LNCaP clone FGC (cell line): ENCODE measurements at regions not wholly inside any gene's neighbourhood (a gene's known extent, or its start where the extent isn't known, plus 50 kb on each side); places are given as distances from the start of the nearest gene placed in this dataset.

Experiments used
- DNase-seq: peaks from one replicate; pipeline ENCODE4 v3.0.0-alpha.2; 2011; ENCODE audit warnings: low read depth
- H3K4me3 ChIP-seq: 2 replicates; pipeline ENCODE4 v1.5.1; 2011; ENCODE audit warnings: mild to moderate bottlenecking, low read depth, low read length, control low read depth
- CTCF ChIP-seq: IDR thresholded peaks from 2 replicates; pipeline ENCODE4 v1.5.1; 2012; ENCODE audit warnings: mild to moderate bottlenecking; ENCODE audit not compliant: control insufficient read depth, insufficient read depth; ENCODE audit errors: extremely low read depth

- no peak overlapping the region for H3K4me3 ChIP-seq
- TF ChIP-seq CTCF, result no peak
- DNase-seq, result no peak
Measured at GRCh38 chr18:78526923-78527711, 452.5 kb upstream of the SALL3 start.

GRCh38 chr18:78527984-78528383, 451.6 kb upstream of the SALL3 start:
- no peak for DNase-seq
- no peak overlapping the region for H3K4me3 ChIP-seq
- TF ChIP-seq CTCF, result no peak

- TF ChIP-seq CTCF, result no peak
- H3K4me3 ChIP-seq, result no peak overlapping the region
- DNase-seq, result no peak
Measured at GRCh38 chr18:78528411-78529258, 451.0 kb upstream of the SALL3 start.

GRCh38 chr18:78531637-78532036, 448.0 kb upstream of the SALL3 start:
- DNase-seq, result no peak
- no peak for TF ChIP-seq CTCF
- H3K4me3 ChIP-seq, result no peak overlapping the region

GRCh38 chr18:78538669-78539440, 440.8 kb upstream of the SALL3 start:
- no peak for DNase-seq
- no peak overlapping the region for H3K4me3 ChIP-seq
- TF ChIP-seq CTCF, result no peak

- TF ChIP-seq CTCF, result no peak
- DNase-seq, result no peak
- H3K4me3 ChIP-seq, result no peak overlapping the region
Measured at GRCh38 chr18:78540636-78541529, 438.7 kb upstream of the SALL3 start.
